ENCODE measurements at regions not wholly inside any gene's neighbourhood (a gene's known extent, or its start where the extent isn't known, plus 50 kb on each side); places are given as distances from the start of the nearest gene placed in this dataset.

DNA sequence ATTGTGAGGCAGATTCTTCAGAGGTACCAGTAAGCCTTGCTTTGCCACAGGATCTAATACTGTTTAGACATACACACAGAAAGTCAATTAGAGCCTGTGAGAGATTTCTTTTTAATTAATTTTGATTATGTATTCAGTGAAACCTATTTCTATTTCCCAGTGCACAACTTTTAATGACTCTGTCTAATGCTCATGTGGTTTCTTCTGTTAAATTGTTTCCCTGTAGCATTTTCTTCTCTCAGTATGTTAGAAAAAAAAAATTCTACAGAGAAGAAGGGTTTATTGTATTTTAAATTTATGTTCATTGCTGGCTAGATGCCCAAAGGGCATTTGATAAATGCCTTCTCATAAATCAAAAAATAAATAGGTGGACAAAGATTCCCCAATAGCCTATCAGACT is 293.7 kb downstream of the C6orf118 start:
- Histone ChIP-seq H3K27ac (ENCODE audit: low read depth, low read length) (no peak overlapping the region), H3K79me2 (ENCODE audit: insufficient read depth, low read length) (no peaks in the 10 kb centered on the region), H3K4me3 (ENCODE audit: insufficient read depth, low read depth, low read length) (no peak overlapping the region), H3K9me3 (ENCODE audit: insufficient read depth, low read depth, low read length) (no peaks in the 10 kb centered on the region), H3K4me2 (ENCODE audit: low read length) (no peak overlapping the region), H3K9ac (ENCODE audit: low read length) (no peak overlapping the region), H3K36me3 (ENCODE audit: insufficient read depth, low read length) (no peaks in the 10 kb centered on the region), H4K20me1 (ENCODE audit: insufficient read depth, low read length) (no peaks in the 10 kb centered on the region), H3K27me3 (ENCODE audit: insufficient read depth, low read length) (no peaks in the 10 kb centered on the region), H2AFZ (ENCODE audit: low read depth, low read length) (no peak overlapping the region), H3K4me1 (ENCODE audit: insufficient read depth, low read length) (peaks cover 18% of the 10 kb centered on the region)
- Mint-ChIP-seq H3K27ac (ENCODE audit: unreplicated experiment) (no peak overlapping the region), H3K27me3 (ENCODE audit: low read depth, unreplicated experiment) (no peaks in the 10 kb centered on the region), H3K4me1 (ENCODE audit: low read depth, unreplicated experiment) (peaks cover 17% of the 10 kb centered on the region), H3K9me3 (ENCODE audit: unreplicated experiment) (no peaks in the 10 kb centered on the region), H3K36me3 (ENCODE audit: low read depth, unreplicated experiment) (no peaks in the 10 kb centered on the region), H3K4me3 (ENCODE audit: unreplicated experiment) (no peak overlapping the region)
- FAIRE-seq (no peak), DNase-seq (ENCODE audit: low read depth) (no peak)
- TF ChIP-seq EZH2 (IDR thresholded peaks at IDR 0.05; ENCODE audit: insufficient read depth, low read length) = no peak
- no peak for TF ChIP-seq CTCF (IDR thresholded peaks at IDR 0.05; ENCODE audit: insufficient read depth, low read depth, low read length)

DNA sequence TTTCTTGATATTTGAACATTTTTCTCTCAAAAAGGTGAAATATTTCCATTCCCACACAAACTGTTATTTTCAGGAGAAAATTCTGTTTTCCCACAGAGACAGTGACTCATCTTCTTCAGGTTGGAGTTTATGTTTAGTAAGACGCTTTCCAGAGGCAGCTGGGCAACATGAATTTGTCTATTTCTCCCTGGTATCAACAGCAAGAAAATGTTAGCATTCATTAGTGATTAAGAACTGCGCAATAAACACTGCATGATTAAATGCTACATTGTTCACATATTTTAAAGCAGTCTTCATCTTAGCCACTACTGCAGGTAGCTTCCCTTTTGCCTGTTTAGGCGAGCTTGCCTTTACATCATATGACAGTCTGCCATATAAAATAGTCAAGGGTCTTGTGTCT is 295.7 kb downstream of the C6orf118 start:
- no peak overlapping the region for H2AFZ ChIP-seq (ENCODE audit: low read depth, low read length)
- FAIRE-seq = no peak

More for the DNA sequence above, 295.7 kb downstream of the C6orf118 start:
- Histone ChIP-seq H4K20me1 (ENCODE audit: insufficient read depth, low read length) (no peaks in the 10 kb centered on the region), H3K4me2 (ENCODE audit: low read length) (no peak overlapping the region), H3K27ac (ENCODE audit: low read depth, low read length) (no peak overlapping the region), H3K4me1 (ENCODE audit: insufficient read depth, low read length) (peaks cover 21% of the 10 kb centered on the region), H3K79me2 (ENCODE audit: insufficient read depth, low read length) (no peaks in the 10 kb centered on the region), H3K4me3 (ENCODE audit: insufficient read depth, low read depth, low read length) (no peak overlapping the region), H3K27me3 (ENCODE audit: insufficient read depth, low read length) (no peaks in the 10 kb centered on the region), H3K9me3 (ENCODE audit: insufficient read depth, low read depth, low read length) (no peaks in the 10 kb centered on the region), H3K9ac (ENCODE audit: low read length) (no peak overlapping the region), H3K36me3 (ENCODE audit: insufficient read depth, low read length) (no peaks in the 10 kb centered on the region)
- DNase-seq (ENCODE audit: low read depth) = peak; percentile 46
- H3K4me1 Mint-ChIP-seq (ENCODE audit: low read depth, unreplicated experiment) = peaks cover 26% of the 10 kb centered on the region
- H3K27ac Mint-ChIP-seq (ENCODE audit: unreplicated experiment) = no peak overlapping the region
- TF ChIP-seq CTCF (IDR thresholded peaks at IDR 0.05; ENCODE audit: insufficient read depth, low read depth, low read length) (no peak), EZH2 (IDR thresholded peaks at IDR 0.05; ENCODE audit: insufficient read depth, low read length) (no peak)
- no peaks in the 10 kb centered on the region for H3K9me3 Mint-ChIP-seq (ENCODE audit: unreplicated experiment)
- no peak overlapping the region for H3K4me3 Mint-ChIP-seq (ENCODE audit: unreplicated experiment)
- no peaks in the 10 kb centered on the region for H3K27me3 Mint-ChIP-seq (ENCODE audit: low read depth, unreplicated experiment)
- H3K36me3 Mint-ChIP-seq (ENCODE audit: low read depth, unreplicated experiment) = no peaks in the 10 kb centered on the region
